GM23338 (cell line): ENCODE measurements at regions not wholly inside any gene's neighbourhood (a gene's known extent, or its start where the extent isn't known, plus 50 kb on each side); places are given as distances from the start of the nearest gene placed in this dataset.

Experiments used
- ATAC-seq: fragments of 200-7000 bp; cut with Tn5 transposase; 3 replicates; pipeline ENCODE4 v1.9.1; 2020
- DNase-seq: peaks from one replicate; pipeline ENCODE4 v3.0.0-alpha.2; 2015; ENCODE audit warnings: low spot score
- H2AFZ ChIP-seq: fragments of 200-600 bp; sonication (generic); 2 replicates; pipeline ENCODE4 v1.8.0; 2016; ENCODE audit warnings: antibody characterized with exemption, mild to moderate bottlenecking, moderate library complexity
- H3F3A ChIP-seq: fragments of 200-600 bp; sonication (generic); replicated peaks from 2 replicates; pipeline ENCODE4 v1.8.0; 2017; ENCODE audit warnings: antibody characterized with exemption, mixed run types, low read depth
- H3K27ac ChIP-seq: fragments of 200-600 bp; sonication (generic); 2 replicates; pipeline ENCODE4 v1.6.1; 2016; ENCODE audit warnings: low read depth
- H3K27me3 ChIP-seq: fragments of 200-600 bp; sonication (generic); 2 replicates; pipeline ENCODE4 v1.8.0; 2016; ENCODE audit warnings: mild to moderate bottlenecking, mixed run types, moderate library complexity; ENCODE audit not compliant: insufficient read depth
- H3K36me3 ChIP-seq: fragments of 200-600 bp; sonication (generic); 2 replicates; pipeline ENCODE4 v1.8.0; 2016; ENCODE audit warnings: mild to moderate bottlenecking; ENCODE audit not compliant: insufficient read depth
- H3K4me1 ChIP-seq: fragments of 200-600 bp; sonication (generic); 2 replicates; pipeline ENCODE4 v1.8.0; 2016; ENCODE audit warnings: mild to moderate bottlenecking, moderate library complexity; ENCODE audit not compliant: insufficient read depth
- H3K4me2 ChIP-seq: fragments of 200-600 bp; sonication (generic); 2 replicates; pipeline ENCODE4 v1.7.1; 2017; ENCODE audit warnings: mixed run types
- H3K4me3 ChIP-seq: fragments of 200-600 bp; sonication (generic); 2 replicates; pipeline ENCODE4 v1.6.1; 2016; ENCODE audit warnings: mixed run types
- H3K79me2 ChIP-seq: fragments of 200-600 bp; sonication (generic); replicated peaks from 2 replicates; pipeline ENCODE4 v1.8.0; 2017; ENCODE audit warnings: mild to moderate bottlenecking; ENCODE audit not compliant: insufficient read depth
- H3K9me2 ChIP-seq: fragments of 200-600 bp; sonication (generic); 2 replicates; pipeline ENCODE4 v1.8.0; 2017; ENCODE audit not compliant: insufficient read depth
- H4K20me1 ChIP-seq: fragments of 200-600 bp; sonication (generic); replicated peaks from 2 replicates; pipeline ENCODE4 v1.8.0; 2017; ENCODE audit warnings: mild to moderate bottlenecking; ENCODE audit not compliant: insufficient read depth
- H3K27ac Mint-ChIP-seq: 2 replicates; pipeline ENCODE4 v1.8.0; 2020; ENCODE audit warnings: inconsistent platforms, mild to moderate bottlenecking, moderate library complexity, mixed read lengths
- H3K27me3 Mint-ChIP-seq: 3 replicates; pipeline ENCODE4 v1.8.0; 2022; ENCODE audit warnings: low read depth, mild to moderate bottlenecking, moderate library complexity, mixed read lengths, inconsistent platforms; ENCODE audit not compliant: insufficient read depth, poor library complexity
- H3K36me3 Mint-ChIP-seq: 3 replicates; pipeline ENCODE4 v1.8.0; 2021; ENCODE audit warnings: low read depth, mild to moderate bottlenecking, inconsistent platforms, moderate library complexity, mixed read lengths
- H3K4me1 Mint-ChIP-seq: 3 replicates; pipeline ENCODE4 v1.8.0; 2020; ENCODE audit warnings: mild to moderate bottlenecking, inconsistent platforms, mixed read lengths
- H3K4me3 Mint-ChIP-seq: 3 replicates; pipeline ENCODE4 v1.8.0; 2021; ENCODE audit warnings: moderate library complexity, mild to moderate bottlenecking, inconsistent platforms, mixed read lengths
- H3K9me3 Mint-ChIP-seq: 3 replicates; pipeline ENCODE4 v1.8.0; 2020; ENCODE audit warnings: moderate library complexity, mild to moderate bottlenecking, inconsistent platforms, mixed read lengths
- EZH2 ChIP-seq: fragments of 200-600 bp; sonication (generic); IDR thresholded peaks from one replicate; pipeline ENCODE4 v1.8.0; 2017; ENCODE audit warnings: antibody characterized with exemption, mild to moderate bottlenecking, low read depth; ENCODE audit not compliant: unreplicated experiment
- EZH2phosphoT487 ChIP-seq: fragments of 200-600 bp; sonication (generic); IDR thresholded peaks from one replicate; pipeline ENCODE4 v1.8.1; 2018; ENCODE audit warnings: antibody characterized with exemption; ENCODE audit not compliant: unreplicated experiment
- JUNB ChIP-seq: IDR thresholded peaks from one replicate; pipeline ENCODE4 v1.6.1; 2016; ENCODE audit warnings: antibody characterized with exemption; ENCODE audit not compliant: unreplicated experiment
- NANOG ChIP-seq: IDR thresholded peaks from 2 replicates; pipeline ENCODE4 v1.6.1; 2016; ENCODE audit warnings: antibody characterized with exemption, borderline replicate concordance
- POLR2AphosphoS5 ChIP-seq: IDR thresholded peaks from 2 replicates; pipeline ENCODE4 v1.6.1; 2016; ENCODE audit warnings: antibody characterized with exemption, low read depth
- REST ChIP-seq: IDR thresholded peaks from one replicate; pipeline ENCODE4 v1.6.1; 2018; ENCODE audit warnings: antibody characterized with exemption; ENCODE audit not compliant: unreplicated experiment
- STAT1 ChIP-seq: IDR thresholded peaks from one replicate; pipeline ENCODE4 v1.6.1; 2016; ENCODE audit warnings: antibody characterized with exemption; ENCODE audit not compliant: unreplicated experiment
- ZNF114 ChIP-seq: fragments of 250-450 bp; sonication (Bioruptor Pico); IDR thresholded peaks from 2 replicates; pipeline ENCODE4 v1.5.0; 2020; ENCODE audit warnings: mild to moderate bottlenecking, moderate library complexity
- ZNF331 ChIP-seq: fragments of 250-450 bp; sonication (Bioruptor Pico); IDR thresholded peaks from 2 replicates; pipeline ENCODE4 v1.5.0; 2020; ENCODE audit warnings: low read depth, mild to moderate bottlenecking, moderate library complexity
- TF ChIP-seq, protein P1 (sequence below): fragments of 250-450 bp; sonication (Bioruptor Pico); IDR thresholded peaks from 2 replicates; pipeline ENCODE4 v1.5.0; 2020; ENCODE audit warnings: mild to moderate bottlenecking, moderate library complexity

- TF ChIP-seq, protein P1, sequence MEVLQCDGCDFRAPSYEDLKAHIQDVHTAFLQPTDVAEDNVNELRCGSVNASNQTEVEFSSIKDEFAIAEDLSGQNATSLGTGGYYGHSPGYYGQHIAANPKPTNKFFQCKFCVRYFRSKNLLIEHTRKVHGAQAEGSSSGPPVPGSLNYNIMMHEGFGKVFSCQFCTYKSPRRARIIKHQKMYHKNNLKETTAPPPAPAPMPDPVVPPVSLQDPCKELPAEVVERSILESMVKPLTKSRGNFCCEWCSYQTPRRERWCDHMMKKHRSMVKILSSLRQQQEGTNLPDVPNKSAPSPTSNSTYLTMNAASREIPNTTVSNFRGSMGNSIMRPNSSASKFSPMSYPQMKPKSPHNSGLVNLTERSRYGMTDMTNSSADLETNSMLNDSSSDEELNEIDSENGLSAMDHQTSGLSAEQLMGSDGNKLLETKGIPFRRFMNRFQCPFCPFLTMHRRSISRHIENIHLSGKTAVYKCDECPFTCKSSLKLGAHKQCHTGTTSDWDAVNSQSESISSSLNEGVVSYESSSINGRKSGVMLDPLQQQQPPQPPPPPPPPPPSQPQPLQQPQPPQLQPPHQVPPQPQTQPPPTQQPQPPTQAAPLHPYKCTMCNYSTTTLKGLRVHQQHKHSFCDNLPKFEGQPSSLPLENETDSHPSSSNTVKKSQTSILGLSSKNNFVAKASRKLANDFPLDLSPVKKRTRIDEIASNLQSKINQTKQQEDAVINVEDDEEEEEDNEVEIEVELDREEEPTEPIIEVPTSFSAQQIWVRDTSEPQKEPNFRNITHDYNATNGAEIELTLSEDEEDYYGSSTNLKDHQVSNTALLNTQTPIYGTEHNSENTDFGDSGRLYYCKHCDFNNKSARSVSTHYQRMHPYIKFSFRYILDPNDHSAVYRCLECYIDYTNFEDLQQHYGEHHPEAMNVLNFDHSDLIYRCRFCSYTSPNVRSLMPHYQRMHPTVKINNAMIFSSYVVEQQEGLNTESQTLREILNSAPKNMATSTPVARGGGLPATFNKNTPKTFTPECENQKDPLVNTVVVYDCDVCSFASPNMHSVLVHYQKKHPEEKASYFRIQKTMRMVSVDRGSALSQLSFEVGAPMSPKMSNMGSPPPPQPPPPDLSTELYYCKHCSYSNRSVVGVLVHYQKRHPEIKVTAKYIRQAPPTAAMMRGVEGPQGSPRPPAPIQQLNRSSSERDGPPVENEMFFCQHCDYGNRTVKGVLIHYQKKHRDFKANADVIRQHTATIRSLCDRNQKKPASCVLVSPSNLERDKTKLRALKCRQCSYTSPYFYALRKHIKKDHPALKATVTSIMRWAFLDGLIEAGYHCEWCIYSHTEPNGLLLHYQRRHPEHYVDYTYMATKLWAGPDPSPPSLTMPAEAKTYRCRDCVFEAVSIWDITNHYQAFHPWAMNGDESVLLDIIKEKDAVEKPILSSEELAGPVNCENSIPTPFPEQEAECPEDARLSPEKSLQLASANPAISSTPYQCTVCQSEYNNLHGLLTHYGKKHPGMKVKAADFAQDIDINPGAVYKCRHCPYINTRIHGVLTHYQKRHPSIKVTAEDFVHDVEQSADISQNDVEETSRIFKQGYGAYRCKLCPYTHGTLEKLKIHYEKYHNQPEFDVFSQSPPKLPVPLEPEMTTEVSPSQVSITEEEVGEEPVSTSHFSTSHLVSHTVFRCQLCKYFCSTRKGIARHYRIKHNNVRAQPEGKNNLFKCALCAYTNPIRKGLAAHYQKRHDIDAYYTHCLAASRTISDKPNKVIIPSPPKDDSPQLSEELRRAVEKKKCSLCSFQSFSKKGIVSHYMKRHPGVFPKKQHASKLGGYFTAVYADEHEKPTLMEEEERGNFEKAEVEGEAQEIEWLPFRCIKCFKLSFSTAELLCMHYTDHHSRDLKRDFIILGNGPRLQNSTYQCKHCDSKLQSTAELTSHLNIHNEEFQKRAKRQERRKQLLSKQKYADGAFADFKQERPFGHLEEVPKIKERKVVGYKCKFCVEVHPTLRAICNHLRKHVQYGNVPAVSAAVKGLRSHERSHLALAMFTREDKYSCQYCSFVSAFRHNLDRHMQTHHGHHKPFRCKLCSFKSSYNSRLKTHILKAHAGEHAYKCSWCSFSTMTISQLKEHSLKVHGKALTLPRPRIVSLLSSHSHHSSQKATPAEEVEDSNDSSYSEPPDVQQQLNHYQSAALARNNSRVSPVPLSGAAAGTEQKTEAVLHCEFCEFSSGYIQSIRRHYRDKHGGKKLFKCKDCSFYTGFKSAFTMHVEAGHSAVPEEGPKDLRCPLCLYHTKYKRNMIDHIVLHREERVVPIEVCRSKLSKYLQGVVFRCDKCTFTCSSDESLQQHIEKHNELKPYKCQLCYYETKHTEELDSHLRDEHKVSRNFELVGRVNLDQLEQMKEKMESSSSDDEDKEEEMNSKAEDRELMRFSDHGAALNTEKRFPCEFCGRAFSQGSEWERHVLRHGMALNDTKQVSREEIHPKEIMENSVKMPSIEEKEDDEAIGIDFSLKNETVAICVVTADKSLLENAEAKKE (CRISPR knock-in tag) = no peak
- TF ChIP-seq REST (no peak), STAT1 (no peak), ZNF331 (CRISPR knock-in tag) (no peak), EZH2 (no peak)
Measured at GRCh38 chr7:131020759-131021261, 286.8 kb upstream of the KLF14 start (continued).

DNA sequence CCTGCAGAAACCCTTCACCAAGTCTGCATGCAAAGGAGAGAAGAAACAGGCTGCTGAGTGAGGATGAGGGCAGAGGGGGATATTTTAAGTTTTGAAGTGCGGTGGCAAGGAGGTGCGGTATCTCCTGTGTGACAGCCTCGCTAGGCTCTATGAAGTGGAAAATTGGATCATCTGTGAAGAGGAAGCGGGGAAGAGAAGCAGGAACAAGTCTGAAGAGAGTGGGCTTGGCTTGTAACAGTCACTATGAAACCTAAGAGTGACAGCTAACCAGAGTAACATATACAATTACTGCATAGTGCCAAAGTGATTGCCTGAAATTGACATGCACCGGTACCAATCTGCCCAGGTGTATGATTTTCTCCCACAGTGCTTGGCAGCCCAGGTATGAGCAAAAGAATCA is 287.5 kb upstream of the KLF14 start:
- no peaks in the 10 kb centered on the region; the same call in 2 of the 3 replicates for H3K4me1 Mint-ChIP-seq
- ATAC-seq = no peak

More for the DNA sequence above, 287.5 kb upstream of the KLF14 start:
- no peak overlapping the region for H2AFZ ChIP-seq
- H3K4me3 ChIP-seq = no peak overlapping the region
- no peaks in the 10 kb centered on the region for H3K27me3 ChIP-seq
- no peaks in the 10 kb centered on the region for H3F3A ChIP-seq
- TF ChIP-seq NANOG = no peak
- TF ChIP-seq EZH2phosphoT487 = no peak
- TF ChIP-seq ZNF331 (CRISPR knock-in tag) = no peak
- TF ChIP-seq REST = no peak
- TF ChIP-seq ZNF114 = no peak
- TF ChIP-seq JUNB = no peak
- TF ChIP-seq STAT1 = no peak
- no peak for TF ChIP-seq POLR2AphosphoS5
- H3K4me1 ChIP-seq = no peaks in the 10 kb centered on the region
- no peak overlapping the region for H3K27ac ChIP-seq
- H3K79me2 ChIP-seq = peaks cover 11% of the 10 kb centered on the region; the same call in 1 of the 2 replicates
- Mint-ChIP-seq H3K9me3 (no peaks in the 10 kb centered on the region), H3K36me3 (peaks cover 5% of the 10 kb centered on the region; the same call in 1 of the 3 replicates), H3K27me3 (peaks cover 3% of the 10 kb centered on the region), H3K27ac (no peak overlapping the region), H3K4me3 (no peak overlapping the region)
- H3K4me2 ChIP-seq = no peak overlapping the region
- no peaks in the 10 kb centered on the region for H3K9me2 ChIP-seq
- no peaks in the 10 kb centered on the region; the same call in 1 of the 2 replicates for H3K36me3 ChIP-seq
- no peaks in the 10 kb centered on the region for H4K20me1 ChIP-seq
- DNase-seq = no peak
